ENCODE measurements at regions not wholly inside any gene's neighbourhood (a gene's known extent, or its start where the extent isn't known, plus 50 kb on each side); places are given as distances from the start of the nearest gene placed in this dataset.

DNA sequence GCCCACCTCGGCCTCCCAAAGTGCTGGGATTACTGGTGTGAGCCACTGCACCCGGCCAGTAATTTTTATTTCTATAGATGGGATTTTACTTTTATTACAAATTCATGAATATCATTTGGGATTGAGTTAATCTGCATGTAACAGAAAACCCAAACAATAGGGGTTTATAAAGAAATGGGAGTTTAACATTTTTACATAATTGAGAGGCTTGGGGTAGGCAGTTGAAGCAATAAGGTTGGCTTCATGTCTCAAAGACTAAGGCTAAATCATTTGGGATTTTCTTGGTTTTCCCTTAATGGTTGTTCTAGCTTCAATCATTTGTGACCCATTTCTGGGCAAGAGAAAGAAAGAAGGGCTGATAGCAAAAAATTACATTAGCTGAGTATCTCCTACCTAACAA is 118.7 kb upstream of the FOXD3 start (continued):
- TF ChIP-seq, protein P1, sequence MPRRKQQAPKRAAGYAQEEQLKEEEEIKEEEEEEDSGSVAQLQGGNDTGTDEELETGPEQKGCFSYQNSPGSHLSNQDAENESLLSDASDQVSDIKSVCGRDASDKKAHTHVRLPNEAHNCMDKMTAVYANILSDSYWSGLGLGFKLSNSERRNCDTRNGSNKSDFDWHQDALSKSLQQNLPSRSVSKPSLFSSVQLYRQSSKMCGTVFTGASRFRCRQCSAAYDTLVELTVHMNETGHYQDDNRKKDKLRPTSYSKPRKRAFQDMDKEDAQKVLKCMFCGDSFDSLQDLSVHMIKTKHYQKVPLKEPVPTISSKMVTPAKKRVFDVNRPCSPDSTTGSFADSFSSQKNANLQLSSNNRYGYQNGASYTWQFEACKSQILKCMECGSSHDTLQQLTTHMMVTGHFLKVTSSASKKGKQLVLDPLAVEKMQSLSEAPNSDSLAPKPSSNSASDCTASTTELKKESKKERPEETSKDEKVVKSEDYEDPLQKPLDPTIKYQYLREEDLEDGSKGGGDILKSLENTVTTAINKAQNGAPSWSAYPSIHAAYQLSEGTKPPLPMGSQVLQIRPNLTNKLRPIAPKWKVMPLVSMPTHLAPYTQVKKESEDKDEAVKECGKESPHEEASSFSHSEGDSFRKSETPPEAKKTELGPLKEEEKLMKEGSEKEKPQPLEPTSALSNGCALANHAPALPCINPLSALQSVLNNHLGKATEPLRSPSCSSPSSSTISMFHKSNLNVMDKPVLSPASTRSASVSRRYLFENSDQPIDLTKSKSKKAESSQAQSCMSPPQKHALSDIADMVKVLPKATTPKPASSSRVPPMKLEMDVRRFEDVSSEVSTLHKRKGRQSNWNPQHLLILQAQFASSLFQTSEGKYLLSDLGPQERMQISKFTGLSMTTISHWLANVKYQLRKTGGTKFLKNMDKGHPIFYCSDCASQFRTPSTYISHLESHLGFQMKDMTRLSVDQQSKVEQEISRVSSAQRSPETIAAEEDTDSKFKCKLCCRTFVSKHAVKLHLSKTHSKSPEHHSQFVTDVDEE (CRISPR knock-in tag; IDR thresholded peaks at IDR 0.05) = no peak
- no peak for TF ChIP-seq ISL1 (CRISPR knock-in tag; IDR thresholded peaks at IDR 0.05)
- TF ChIP-seq, protein P2, sequence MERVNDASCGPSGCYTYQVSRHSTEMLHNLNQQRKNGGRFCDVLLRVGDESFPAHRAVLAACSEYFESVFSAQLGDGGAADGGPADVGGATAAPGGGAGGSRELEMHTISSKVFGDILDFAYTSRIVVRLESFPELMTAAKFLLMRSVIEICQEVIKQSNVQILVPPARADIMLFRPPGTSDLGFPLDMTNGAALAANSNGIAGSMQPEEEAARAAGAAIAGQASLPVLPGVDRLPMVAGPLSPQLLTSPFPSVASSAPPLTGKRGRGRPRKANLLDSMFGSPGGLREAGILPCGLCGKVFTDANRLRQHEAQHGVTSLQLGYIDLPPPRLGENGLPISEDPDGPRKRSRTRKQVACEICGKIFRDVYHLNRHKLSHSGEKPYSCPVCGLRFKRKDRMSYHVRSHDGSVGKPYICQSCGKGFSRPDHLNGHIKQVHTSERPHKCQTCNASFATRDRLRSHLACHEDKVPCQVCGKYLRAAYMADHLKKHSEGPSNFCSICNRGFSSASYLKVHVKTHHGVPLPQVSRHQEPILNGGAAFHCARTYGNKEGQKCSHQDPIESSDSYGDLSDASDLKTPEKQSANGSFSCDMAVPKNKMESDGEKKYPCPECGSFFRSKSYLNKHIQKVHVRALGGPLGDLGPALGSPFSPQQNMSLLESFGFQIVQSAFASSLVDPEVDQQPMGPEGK (CRISPR knock-in tag; IDR thresholded peaks at IDR 0.05; ENCODE audit: borderline replicate concordance) = no peak

DNA sequence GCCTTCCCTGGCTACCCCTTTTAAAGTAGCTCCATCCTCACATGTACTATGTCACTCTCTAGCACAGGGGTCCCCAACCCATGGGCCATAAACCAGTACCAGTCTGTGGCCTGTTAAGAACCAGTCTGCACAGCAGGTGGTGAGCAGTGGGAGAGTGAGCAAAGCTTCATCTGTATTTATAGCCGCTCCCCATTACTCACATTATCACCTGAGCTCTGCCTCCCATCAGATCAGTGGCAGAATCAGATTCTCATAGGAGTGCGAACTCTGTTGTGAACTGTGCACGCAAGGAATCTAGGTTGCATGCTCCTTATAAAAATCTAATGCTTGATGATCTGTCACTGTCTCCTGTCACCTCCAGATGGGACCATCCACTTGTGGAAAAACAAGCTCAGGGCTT is 116.6 kb upstream of the FOXD3 start:
- no peak for TF ChIP-seq ZNF70 (CRISPR knock-in tag; IDR thresholded peaks at IDR 0.05)
- no peak for TF ChIP-seq ZNF8 (CRISPR knock-in tag; IDR thresholded peaks at IDR 0.05)
- TF ChIP-seq RARB (CRISPR knock-in tag; IDR thresholded peaks at IDR 0.05) = no peak
- TF ChIP-seq PPARA (CRISPR knock-in tag; IDR thresholded peaks at IDR 0.05; ENCODE audit: borderline replicate concordance) = no peak
- no peak for TF ChIP-seq SNAI2 (CRISPR knock-in tag; IDR thresholded peaks at IDR 0.05)
- TF ChIP-seq ARNTL (CRISPR knock-in tag; IDR thresholded peaks at IDR 0.05; ENCODE audit: borderline replicate concordance, low read depth) = no peak
- TF ChIP-seq TCF4 (CRISPR knock-in tag; IDR thresholded peaks at IDR 0.05; ENCODE audit: borderline replicate concordance) = no peak
- no peak for TF ChIP-seq GLIS3 (CRISPR knock-in tag; IDR thresholded peaks at IDR 0.05)
- no peak for TF ChIP-seq ISL1 (CRISPR knock-in tag; IDR thresholded peaks at IDR 0.05)
- no peak for TF ChIP-seq TOX (CRISPR knock-in tag; IDR thresholded peaks at IDR 0.05; ENCODE audit: borderline replicate concordance)

DNA sequence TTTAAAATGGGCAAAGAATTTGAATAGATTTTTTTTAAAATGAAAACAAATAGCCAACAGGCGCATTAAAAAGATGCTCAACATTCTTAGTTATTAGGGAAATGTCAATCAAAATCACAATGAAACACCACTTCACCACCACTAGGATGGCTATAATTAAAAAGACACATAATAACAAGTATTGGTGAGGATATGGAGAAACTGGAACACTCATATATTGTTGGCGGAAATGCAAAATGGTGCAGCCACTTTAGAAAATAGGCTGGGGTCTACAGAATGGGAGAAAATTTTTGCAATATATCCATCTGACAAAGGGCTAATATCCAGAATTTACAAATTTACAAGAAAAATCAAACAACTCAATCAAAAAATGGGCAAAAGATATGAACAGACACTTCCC is 107.8 kb upstream of the FOXD3 start:
- no peak for ATAC-seq
- no peak for TF ChIP-seq TCF4 (CRISPR knock-in tag; IDR thresholded peaks at IDR 0.05; ENCODE audit: borderline replicate concordance)
- TF ChIP-seq, protein P3, sequence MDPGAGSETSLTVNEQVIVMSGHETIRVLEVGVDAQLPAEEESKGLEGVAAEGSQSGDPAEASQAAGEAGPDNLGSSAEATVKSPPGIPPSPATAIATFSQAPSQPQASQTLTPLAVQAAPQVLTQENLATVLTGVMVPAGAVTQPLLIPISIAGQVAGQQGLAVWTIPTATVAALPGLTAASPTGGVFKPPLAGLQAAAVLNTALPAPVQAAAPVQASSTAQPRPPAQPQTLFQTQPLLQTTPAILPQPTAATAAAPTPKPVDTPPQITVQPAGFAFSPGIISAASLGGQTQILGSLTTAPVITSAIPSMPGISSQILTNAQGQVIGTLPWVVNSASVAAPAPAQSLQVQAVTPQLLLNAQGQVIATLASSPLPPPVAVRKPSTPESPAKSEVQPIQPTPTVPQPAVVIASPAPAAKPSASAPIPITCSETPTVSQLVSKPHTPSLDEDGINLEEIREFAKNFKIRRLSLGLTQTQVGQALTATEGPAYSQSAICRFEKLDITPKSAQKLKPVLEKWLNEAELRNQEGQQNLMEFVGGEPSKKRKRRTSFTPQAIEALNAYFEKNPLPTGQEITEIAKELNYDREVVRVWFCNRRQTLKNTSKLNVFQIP (CRISPR knock-in tag; IDR thresholded peaks at IDR 0.05; ENCODE audit: borderline replicate concordance, low read depth) = no peak
- no peak for TF ChIP-seq ISL1 (CRISPR knock-in tag; IDR thresholded peaks at IDR 0.05)
- no peak for TF ChIP-seq SNAI2 (CRISPR knock-in tag; IDR thresholded peaks at IDR 0.05)
- TF ChIP-seq, protein P4, sequence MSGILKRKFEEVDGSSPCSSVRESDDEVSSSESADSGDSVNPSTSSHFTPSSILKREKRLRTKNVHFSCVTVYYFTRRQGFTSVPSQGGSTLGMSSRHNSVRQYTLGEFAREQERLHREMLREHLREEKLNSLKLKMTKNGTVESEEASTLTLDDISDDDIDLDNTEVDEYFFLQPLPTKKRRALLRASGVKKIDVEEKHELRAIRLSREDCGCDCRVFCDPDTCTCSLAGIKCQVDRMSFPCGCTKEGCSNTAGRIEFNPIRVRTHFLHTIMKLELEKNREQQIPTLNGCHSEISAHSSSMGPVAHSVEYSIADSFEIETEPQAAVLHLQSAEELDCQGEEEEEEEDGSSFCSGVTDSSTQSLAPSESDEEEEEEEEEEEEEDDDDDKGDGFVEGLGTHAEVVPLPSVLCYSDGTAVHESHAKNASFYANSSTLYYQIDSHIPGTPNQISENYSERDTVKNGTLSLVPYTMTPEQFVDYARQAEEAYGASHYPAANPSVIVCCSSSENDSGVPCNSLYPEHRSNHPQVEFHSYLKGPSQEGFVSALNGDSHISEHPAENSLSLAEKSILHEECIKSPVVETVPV (CRISPR knock-in tag; IDR thresholded peaks at IDR 0.05) = no peak
- no peak for TF ChIP-seq ZFP30 (CRISPR knock-in tag; IDR thresholded peaks at IDR 0.05)
- TF ChIP-seq ZFP3 (CRISPR knock-in tag; IDR thresholded peaks at IDR 0.05) = no peak
- TF ChIP-seq BACH2 (CRISPR knock-in tag; IDR thresholded peaks at IDR 0.05; ENCODE audit: borderline replicate concordance) = no peak
- TF ChIP-seq ESRRG (CRISPR knock-in tag; IDR thresholded peaks at IDR 0.05) = no peak
- TF ChIP-seq ZNF70 (CRISPR knock-in tag; IDR thresholded peaks at IDR 0.05) = no peak
- no peak for TF ChIP-seq PPARA (CRISPR knock-in tag; IDR thresholded peaks at IDR 0.05; ENCODE audit: borderline replicate concordance)
- TF ChIP-seq, protein P2 (CRISPR knock-in tag; IDR thresholded peaks at IDR 0.05; ENCODE audit: borderline replicate concordance) = no peak
- TF ChIP-seq CSDC2 (CRISPR knock-in tag; IDR thresholded peaks at IDR 0.05) = no peak

More for the DNA sequence above, 116.6 kb upstream of the FOXD3 start:
- no peak for ATAC-seq

DNA sequence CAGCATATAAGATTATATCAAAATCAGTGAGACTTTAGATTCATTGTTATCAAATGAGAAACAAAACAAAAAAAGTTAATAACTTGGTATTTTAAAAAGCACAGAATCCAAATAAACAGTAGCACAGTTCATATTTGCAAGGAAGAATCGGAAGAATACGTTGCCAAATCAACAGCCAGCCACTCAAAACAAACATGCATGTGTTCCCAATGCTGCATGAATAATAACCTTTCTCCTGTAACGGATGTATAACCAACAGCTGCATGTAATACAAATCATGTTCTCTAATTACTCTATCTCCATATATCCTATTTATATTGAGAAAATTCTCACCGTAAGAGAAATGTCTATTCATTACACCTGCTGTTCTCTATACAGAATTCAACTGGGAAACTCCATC is 98.9 kb upstream of the FOXD3 start:
- TF ChIP-seq CSDC2 (CRISPR knock-in tag; IDR thresholded peaks at IDR 0.05) = no peak
- TF ChIP-seq TCF4 (CRISPR knock-in tag; IDR thresholded peaks at IDR 0.05; ENCODE audit: borderline replicate concordance) = no peak
- TF ChIP-seq ISL1 (CRISPR knock-in tag; IDR thresholded peaks at IDR 0.05) = no peak
- no peak for ATAC-seq
